NCI-H524 treated with DMSO at 0.1 percent for 48 hours (cell line): ENCODE measurements at regions not wholly inside any gene's neighbourhood (a gene's known extent, or its start where the extent isn't known, plus 50 kb on each side); places are given as distances from the start of the nearest gene placed in this dataset.

Source experiments
- DNase-seq: peaks from one replicate; lab custom pipeline; 2025; lab: John Stamatoyannopoulos, UW

DNA sequence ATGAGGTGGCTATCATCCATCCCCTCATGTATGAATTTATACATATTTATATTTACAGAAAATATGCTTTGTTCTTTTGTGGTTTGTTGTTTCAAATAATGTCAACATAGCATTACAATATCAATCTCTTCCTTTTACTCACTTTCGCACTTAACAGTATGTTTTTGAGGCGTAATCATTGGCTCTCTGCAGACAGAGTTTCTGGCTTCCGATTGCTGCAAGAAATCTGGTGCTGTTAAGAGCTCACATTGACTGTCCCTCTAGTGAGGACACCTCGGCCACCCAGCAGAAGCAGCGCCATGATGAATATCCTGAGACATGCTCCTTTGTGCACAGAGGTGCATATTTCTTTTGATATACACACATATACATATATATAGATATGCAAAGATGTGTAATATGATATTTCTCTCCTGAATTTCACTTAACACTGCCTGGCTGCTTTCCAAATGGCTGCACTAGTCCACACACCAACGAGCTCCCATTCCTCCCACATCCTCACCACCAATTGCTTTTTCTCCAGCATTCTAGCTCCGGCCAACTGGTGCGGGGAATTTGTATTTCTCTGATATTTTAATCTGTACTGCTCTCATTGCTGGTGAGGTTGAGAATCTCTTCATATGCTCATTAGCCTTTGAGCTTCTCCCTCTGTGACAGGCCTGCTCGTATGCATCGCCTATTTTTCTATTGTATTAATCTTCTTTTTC is 248.4 kb downstream of the SIPA1L2 start:
- DNase-seq, result no peak

DNA sequence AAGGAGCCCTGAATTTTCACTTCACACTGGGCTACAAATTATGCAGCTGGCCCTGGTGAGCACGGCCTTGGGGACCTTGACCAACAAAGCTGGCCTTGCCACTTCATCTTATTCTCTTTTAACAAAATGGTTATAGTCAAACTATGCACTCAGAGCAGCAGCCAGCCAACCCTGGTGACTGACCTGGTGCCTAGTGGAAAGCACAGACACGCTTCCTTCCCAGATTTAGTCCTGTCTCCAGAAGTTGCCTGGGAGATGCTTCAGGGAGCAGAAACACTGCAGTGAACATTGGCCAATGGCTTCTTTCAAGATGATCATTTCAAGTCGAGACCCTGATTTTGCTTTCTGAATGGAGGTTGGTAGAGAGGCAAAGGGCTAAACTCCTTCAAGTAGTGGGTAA is 249.3 kb downstream of the SIPA1L2 start:
- no peak for DNase-seq

DNA sequence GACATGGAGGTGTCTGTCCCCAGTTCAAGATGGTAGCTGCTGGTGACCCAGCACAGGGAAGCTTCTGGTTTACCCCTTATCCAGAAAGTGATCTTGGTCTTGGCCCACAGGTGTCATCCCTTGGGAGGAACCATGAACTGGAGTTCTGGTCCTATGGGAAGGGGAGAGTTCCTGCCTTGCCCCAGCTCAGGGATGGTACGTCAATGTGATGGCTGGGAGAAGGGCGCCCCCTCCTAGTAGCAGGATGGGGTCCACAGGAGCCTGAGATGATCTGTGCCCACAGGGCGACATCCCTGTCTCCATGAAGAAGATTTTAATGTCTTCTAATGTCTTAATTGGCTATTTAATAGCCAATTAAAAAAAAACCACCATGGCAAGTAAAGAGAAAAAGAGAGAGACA is 249.8 kb downstream of the SIPA1L2 start:
- DNase-seq, result no peak

DNA sequence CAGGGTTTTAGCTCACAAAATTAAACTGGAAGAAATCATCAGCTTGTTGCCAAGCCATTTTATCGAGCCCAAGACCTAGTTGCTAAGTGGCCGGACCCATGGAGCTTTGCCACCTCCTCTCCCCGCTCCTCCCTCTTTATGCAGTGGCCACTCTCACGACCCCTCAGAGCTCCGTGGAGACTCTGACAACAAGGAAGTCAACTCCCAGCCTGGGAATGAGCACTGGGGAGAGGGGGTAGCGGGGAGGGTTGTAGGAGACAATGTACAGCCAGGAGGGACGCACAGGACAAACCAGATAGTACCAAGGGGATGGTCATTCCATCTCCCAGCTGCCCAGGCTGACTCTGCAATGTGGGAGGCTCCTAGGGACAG is 250.9 kb downstream of the SIPA1L2 start:
- DNase-seq, result no peak

DNA sequence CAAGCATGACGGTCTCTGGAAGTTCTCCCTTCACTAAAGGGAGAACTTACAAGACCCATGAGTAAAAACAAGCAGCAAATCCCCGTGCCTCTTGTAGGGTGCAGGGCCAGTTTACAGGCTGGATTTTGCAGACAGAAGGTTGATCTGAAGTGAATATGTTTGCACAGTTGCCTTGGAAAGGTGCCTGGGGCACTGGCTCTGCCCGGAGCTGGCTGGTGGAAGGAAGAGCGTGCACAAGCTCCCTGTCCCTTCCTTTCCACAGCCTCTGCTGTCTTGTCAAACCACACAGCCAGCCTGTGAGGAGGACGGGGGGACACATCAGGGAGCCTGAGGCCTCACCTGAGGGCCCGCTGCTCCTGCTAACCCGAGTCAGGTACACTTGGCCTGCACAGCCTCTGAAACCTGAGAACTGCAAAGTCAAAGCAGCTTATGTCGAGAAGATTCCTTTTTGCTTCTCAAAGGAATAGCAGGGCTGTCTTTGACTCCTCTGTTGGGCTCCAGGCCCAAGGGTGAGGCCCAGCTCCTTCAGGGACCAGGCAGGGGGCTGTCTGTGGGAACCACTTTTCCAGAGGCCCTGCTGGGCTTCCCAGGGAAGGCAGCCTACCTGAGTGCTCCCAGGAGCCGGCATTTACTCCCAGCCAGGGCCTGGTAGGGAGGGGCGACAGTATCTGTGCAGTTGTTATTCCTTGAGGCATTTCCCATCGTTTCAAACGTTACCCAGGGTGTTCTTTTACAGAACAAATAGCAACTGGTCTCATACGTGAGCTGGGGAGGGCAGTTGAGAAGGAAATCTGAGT is 251.5 kb downstream of the SIPA1L2 start:
- DNase-seq, result no peak

DNA sequence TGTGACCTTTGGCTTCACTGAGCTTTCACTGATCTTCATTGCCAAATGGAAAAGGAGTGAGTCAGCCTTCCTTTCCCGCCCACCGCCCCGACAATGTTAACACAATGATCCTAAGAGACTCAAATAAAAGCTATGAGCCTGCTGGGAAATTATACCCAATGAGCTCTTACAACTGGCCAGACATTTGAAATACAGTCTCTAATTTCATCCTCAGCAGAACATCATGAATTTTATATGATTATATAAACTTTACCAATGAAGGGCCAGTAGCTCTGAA is 252.5 kb downstream of the SIPA1L2 start:
- no peak for DNase-seq

DNA sequence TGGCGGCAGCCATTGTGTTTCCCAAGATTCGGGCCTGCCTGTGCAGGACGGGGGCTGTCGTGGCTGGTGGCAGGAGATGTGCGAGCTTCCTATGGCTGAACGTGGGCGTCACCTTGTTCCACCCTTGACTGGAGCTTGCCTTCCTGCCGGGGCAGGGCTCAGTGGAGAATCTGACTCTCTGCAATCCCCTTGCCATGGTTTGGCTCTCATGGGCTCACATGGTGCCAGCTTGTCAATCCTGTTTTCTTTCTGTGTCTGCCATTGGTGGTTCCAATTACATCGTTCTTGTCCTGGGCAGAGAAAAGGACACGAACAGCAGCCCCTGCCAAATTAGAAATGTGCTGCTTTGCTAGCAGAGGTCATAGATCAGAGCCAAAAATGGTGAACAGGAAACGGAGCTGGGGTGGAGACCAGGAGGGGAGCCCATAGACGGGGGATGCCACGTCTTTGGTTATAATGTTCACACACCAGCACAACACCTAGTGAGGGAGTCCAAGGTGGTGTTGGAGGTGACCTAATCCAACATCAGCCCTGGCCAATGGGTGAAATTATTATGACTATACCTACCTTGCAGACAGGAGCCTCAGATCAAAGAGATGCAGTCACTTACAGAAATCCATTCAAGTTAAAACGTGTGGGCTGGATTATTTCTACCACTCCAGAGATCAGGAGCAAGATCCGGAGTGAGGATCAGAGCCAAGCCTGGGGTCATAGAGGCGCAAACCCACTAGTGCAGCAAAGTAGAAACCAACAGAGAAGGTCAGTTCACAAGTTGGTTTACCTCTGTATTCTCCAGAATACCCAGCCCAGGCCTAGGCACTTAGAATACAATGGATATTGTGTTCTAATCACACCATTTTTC is 253.1 kb downstream of the SIPA1L2 start:
- DNase-seq, result no peak

DNA sequence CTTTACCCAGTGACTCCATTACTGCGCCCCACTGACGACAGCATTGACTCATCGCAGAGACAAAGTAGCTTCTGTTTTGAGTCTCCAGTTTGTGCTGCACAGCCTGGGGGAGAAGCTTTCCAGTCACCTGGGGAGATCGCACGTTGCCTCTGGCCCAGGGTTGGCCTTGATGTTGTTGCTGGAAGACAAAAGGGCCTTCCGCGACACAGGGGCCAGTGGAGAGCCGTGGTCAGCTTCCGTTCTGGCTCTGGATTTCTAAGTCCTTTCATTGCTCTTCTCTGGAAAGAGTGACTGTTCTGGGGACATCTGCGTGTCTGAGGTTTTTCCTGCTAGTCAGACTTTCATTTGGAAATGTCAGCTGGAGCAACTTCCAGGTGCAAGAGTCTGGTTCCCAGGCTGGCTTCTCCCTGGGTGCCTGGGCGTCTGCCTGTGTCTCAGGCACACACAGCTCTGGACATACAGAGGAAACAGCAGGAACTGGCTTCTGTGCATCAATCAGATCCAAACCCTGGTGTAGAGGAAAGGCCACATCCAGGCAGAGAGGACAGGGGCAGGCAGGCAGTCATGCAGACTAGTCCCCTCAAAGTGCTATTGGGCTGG is 257.0 kb downstream of the SIPA1L2 start:
- DNase-seq, result no peak

DNA sequence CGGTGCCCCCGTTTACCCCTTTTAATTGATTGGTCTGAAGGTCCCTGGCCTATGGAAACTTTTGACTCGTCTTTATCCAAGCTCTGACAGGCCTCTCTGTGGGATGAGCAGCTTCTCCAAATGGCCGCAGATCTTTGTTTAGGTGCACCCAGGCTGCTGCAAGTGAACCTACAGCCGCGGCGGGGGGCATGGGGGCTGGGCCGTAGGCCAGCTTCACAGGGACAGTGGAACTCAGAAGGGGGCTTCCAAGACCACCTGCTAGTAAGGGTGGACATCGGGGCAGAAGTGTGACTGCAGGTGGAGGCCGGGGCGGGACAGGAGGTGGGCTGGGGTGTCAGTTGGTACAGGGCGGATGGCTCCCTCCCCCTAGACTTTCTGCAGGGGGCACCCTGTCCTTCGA is 257.5 kb downstream of the SIPA1L2 start:
- no peak for DNase-seq

DNA sequence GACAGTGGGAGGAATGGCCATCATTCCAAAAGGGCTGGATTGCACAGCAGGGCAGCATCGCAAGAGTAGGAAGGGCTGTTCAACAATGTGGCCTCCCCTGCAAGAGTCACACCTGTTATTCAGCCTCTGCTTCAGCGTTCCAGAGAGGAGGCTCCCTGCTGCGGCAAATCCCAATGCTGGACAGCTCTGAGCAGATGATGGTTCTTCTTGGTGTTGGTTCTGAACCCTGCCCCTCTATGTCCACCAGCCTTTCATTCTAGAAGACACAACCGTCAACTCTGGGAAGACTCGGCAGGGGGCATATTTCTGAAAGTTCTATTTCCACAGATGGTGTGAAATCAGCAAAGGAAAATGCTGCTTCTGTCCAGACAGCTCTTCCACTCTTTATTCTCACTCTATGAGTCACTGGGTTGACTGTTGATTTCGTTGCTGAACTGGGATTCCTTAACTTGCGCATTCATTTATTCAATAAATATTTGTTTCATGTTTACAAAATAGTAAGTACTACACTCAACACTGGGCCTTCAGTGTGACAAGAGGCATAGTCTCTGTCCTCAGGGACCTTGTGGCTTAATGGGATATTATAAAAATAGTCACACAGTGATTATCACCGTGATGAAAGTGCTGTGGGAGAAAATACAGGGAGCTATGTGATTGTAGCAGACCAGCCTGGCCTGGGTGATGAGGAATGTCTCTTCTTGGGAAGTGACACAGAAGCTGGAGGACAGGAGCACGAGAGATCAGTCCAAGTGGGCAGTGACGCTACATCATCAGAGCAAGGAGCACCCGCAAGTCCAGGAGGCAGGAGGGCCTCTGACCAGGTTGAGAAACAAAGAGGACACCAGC is 260.3 kb downstream of the SIPA1L2 start:
- DNase-seq, result no peak

DNA sequence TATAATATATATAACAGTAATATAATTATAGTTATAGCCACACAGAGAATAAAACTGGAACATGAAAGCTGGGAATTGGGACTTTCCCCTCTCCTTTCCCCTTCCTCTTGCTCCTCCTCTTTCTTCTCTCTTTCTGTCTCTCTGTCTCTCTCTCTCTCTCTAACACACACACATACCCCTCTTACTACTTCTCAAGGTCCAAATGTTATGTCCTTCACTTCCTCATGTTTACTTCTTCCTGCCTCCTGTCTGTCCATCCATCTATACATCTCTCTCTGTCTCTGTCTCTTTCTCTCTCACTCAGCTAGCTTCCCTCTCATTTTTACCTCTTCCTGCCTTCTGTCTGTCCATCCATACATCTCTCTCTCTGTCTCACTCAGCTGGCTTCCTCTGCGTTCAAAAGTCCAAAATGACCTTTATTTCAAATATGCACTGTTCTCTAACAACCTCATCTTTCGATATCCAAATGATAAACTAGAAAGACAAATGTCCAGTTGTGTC is 261.1 kb downstream of the SIPA1L2 start:
- DNase-seq, result no peak

DNA sequence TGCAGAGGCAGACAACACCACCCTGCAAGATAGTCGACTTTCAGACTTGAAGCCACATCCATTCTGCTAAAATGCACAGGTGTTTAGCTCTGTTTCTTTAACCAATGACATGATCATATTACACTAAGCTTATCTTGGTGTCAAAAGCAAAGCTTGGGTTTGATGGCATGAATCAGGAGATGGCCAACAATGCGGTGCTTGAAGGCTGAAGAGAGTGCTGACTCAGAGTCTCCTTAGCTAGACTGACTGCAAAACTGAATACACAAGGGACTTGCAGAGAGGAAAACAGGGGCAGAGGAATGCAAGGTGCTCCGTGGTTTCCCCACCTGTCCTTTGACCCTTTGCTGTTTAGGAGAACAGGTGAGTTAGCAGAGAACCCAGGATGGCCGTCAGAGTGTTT is 262.6 kb downstream of the SIPA1L2 start:
- DNase-seq, result no peak

DNA sequence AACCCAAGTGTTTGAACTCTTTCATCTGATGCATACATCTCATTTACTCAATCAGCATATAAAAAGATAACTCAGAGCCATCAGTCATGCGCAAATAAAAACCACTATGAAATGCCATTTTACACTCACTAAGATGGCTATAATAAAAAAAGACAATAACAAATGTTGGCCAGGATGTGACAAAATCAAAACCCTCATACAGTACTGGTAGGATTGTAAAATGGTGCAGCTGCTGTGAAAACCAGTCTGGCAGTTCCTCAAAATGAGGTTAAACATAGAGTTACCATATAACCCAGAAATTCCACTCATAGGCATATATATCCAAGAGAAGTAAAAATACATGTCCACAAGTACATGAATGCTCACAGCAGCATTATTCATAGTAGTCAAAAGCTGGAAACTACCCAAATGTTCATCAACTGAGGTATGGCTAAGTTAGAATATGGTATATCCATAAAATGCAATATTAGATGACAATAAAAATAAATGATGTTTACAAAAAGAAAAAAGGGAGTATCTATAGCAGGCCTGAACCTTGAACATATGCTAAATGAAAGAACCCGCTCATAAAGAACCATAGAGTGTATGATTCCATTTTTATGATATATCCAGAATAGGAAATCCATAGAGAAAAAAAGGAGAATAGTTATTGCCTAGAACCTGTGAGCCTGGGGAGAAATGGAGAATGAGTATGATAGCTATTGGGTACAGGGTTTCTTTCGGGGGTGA is 265.1 kb downstream of the SIPA1L2 start:
- DNase-seq, result no peak

DNA sequence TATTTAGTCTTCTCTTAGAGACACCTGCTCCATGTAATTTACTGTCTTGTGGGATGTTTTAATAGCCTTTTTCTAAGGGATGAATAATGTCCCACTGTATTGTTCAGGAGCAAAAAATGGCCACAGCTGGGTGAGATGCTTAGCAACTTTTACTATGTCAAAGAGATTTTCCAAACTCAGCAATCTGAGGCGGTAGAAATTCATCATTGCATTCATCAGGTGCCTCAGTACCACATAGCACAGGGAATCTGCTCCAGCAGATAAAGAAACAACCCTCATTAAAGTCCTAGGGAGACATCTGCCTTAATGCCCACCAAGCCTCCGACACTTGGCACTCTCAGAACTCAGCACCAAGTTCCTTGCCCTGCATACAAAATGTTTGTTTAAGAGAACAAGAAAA is 266.9 kb downstream of the SIPA1L2 start:
- no peak for DNase-seq

DNA sequence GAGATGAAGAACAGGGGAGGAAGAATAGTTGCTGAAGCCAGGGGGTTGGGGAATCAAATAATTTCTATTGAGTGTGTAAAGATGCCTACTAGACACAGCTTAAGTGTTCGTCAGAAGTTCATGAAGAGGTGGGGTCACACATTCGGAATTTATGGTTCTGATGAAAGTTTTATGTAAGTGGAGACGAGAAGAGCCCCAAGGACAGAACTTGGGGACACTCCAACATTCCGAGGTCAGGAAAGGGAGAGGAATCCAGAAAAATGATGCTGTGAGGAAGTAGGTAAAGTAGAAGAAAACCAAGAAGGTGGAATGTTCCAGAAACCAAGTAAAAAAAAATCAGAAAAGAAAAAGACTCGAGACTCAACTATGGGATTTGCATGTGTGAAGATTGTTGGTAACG is 272.5 kb downstream of the SIPA1L2 start:
- DNase-seq, result no peak

DNA sequence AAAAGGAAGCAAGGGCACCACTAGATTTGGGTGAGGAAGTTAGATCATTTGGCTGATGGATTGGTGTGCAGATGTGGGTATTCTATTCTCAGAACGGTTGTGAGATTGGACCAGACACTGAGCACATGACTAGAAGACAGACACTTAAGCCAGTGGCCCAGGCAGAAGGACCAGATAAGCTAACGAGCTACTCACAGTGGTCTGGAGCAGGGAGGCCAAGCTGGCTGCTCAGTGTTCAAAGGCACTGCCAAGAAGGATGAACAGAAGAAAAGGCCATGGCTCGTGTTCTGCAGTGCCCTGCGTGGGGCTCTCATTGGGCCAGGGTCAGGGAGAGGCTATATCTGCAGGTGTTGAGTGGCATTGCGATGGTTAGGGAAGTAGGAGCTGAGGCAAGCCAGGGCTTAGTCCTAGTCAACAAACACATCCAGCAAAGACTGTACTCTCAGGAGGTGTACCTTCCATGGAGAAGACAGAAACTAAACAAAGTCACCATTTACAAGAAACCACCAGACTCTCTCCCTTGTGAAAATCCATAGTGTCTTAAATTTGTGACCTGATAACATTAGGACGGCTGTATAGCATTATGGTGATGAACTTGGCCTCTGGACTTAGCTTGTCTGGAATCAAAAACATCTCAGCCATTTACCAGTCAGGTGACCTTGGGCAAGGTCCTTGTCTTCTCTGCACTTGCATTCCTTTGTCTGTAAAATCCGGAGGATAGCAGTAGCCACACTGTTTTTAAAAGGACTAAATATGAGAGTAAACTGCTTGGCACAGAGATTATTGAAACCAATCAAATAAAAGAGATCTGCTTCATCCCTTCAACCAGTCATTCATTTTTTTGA is 274.5 kb downstream of the SIPA1L2 start:
- no peak for DNase-seq

DNA sequence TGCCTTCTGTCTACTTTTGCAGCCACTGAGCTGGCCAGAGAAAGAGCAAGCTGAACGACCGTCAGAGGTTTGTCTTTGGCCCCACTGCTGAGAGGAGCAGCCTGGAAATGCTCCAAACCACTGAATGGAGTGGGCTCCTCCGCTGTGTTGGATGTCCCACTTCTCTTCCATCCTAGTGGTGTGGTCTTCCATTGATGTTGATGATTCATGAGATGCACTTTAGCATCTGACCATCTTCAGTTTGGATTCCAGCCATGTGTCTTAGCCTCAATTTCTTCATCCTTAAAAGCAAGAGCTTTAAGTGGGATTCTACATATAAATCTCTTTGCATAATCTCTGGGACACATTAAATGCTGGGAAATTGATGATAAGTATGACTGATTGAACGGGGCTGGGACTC is 276.9 kb downstream of the SIPA1L2 start:
- no peak for DNase-seq

DNA sequence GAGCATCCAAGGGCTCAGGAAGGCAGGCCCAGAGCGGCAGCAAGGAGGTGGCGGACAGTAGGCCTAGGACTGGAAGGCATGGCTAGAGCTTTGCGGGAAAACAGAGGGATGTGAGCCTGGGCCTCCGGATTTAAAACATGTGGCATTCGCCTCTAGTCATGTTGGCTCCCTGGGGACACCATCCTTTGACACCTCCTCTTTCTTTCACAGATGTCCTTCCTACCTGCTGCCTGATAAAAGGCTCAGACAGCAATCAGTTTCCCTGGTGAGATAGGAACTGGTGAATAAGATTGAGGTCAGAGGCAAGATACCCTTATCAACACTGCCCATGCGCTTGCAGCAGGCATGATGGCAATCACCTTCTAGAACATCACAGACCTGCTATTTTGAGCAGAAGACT is 277.6 kb downstream of the SIPA1L2 start:
- DNase-seq, result no peak

DNA sequence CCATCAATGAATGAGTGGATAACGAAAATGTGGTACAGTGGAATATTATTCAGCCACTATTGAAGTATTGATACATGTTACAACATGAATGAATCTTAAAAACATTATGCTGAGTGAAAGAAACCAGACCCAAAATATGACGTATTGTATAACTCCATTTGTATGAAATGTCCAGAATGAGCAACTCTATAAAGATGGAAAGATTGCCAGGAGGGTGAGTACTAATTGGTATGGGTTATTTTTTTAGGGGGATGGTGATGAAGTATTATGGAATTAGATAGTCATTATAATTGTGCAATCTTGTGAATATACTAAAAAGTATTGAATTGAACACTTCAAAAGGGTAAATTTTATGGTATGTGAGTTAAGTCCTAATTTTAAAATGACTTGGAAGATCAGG is 278.6 kb downstream of the SIPA1L2 start:
- no peak for DNase-seq

DNA sequence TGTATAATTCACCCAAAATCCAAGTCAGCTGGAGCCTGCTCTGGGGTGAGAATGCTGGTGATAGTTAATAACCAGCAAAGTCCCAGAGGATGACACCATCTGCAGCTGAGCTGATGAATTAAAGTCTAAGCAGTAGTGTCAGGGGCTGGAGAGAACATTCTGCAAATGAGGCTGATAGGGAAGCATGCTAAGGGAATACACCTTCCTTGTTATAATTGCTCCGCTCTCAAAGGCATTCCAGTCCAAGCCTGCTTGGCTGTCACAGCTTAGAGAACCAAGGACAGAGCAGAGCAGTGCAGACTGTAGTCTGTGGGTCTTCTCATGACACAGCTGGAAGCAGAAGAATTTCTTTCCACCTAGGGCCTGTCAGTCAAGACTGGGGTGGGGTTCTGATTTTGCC is 283.1 kb downstream of the SIPA1L2 start:
- no peak for DNase-seq
